IMR-90 (cell line): ENCODE measurements at regions not wholly inside any gene's neighbourhood (a gene's known extent, or its start where the extent isn't known, plus 50 kb on each side); places are given as distances from the start of the nearest gene placed in this dataset.

Source experiments
- ATAC-seq: fragments of 200-7000 bp; cut with Tn5 transposase; 2 replicates; pipeline ENCODE4 v1.9.1; 2020; ENCODE audit warnings: low read depth, mild to moderate bottlenecking, moderate library complexity
- BruUV-seq: library from RNA; stranded (reverse); fragments of 400-500 nt; replicated peaks from 2 replicates; lab custom pipeline; 2021; lab: Mats Ljungman, UMichigan
- CTCF ChIA-PET: fragments of 300-600 bp; formaldehyde crosslinking; extraction: SDS; loops from one replicate; lab custom pipeline; 2021; ENCODE audit warnings: antibody characterized with exemption; lab: Yijun Ruan, JAX
- POLR2A ChIA-PET: fragments of 300-600 bp; sonication (Branson Sonifier 250); formaldehyde crosslinking; loops from one replicate; lab custom pipeline; 2022; ENCODE audit warnings: antibody characterized with exemption; ENCODE audit not compliant: unreplicated experiment; lab: Charles Lee
- DNase-seq: peaks from one replicate; pipeline ENCODE4 v3.0.0; 2013
- H2AFZ ChIP-seq: replicated peaks from 2 replicates; pipeline ENCODE3; 2013; ENCODE audit warnings: low read length, mild to moderate bottlenecking; ENCODE audit not compliant: poor library complexity
- H2AK5ac ChIP-seq: 2 replicates; pipeline ENCODE4 v1.6.1; 2013; ENCODE audit warnings: low read depth, low read length, inconsistent platforms
- H2AK9ac ChIP-seq: replicated peaks from 2 replicates; pipeline ENCODE3; 2013; ENCODE audit warnings: mild to moderate bottlenecking, low read depth, low read length, moderate library complexity; ENCODE audit not compliant: poor library complexity
- H2BK120ac ChIP-seq: 2 replicates; pipeline ENCODE4 v1.6.1; 2013; ENCODE audit warnings: low read depth, low read length, inconsistent platforms
- H2BK15ac ChIP-seq: 3 replicates; pipeline ENCODE4 v1.6.1; 2013; ENCODE audit warnings: low read depth, low read length, inconsistent platforms
- H2BK20ac ChIP-seq: 2 replicates; pipeline ENCODE4 v1.6.1; 2013; ENCODE audit warnings: low read depth, mild to moderate bottlenecking, inconsistent platforms, low read length, moderate library complexity
- H2BK5ac ChIP-seq: 2 replicates; pipeline ENCODE4 v1.6.1; 2013; ENCODE audit warnings: mild to moderate bottlenecking, low read depth, low read length, inconsistent platforms; ENCODE audit not compliant: poor library complexity, severe bottlenecking
- H3K14ac ChIP-seq: replicated peaks from 2 replicates; pipeline ENCODE4 v1.6.1; 2013; ENCODE audit warnings: low read depth, low read length, inconsistent platforms
- H3K18ac ChIP-seq: 2 replicates; pipeline ENCODE4 v1.6.1; 2013; ENCODE audit warnings: low read depth, low read length, control low read depth
- H3K23ac ChIP-seq: 2 replicates; pipeline ENCODE4 v1.6.1; 2013; ENCODE audit warnings: low read depth, low read length, inconsistent platforms
- H3K27ac ChIP-seq: 2 replicates; pipeline ENCODE4 v1.5.1; 2013; ENCODE audit warnings: mild to moderate bottlenecking, control low read depth, low read length; ENCODE audit not compliant: insufficient read depth
- H3K27me3 ChIP-seq: 2 replicates; pipeline ENCODE4 v1.6.1; 2013; ENCODE audit warnings: low read length; ENCODE audit not compliant: control insufficient read depth, insufficient read depth
- H3K36me3 ChIP-seq: 2 replicates; pipeline ENCODE4 v1.6.1; 2013; ENCODE audit warnings: low read length, mixed read lengths; ENCODE audit not compliant: control insufficient read depth, insufficient read depth
- H3K4ac ChIP-seq: 2 replicates; pipeline ENCODE4 v1.6.1; 2013; ENCODE audit warnings: low read depth, low read length, inconsistent platforms
- H3K4me1 ChIP-seq: 2 replicates; pipeline ENCODE4 v1.6.1; 2013; ENCODE audit warnings: low read length, mixed read lengths; ENCODE audit not compliant: control insufficient read depth, insufficient read depth
- H3K4me2 ChIP-seq: 2 replicates; pipeline ENCODE4 v1.6.1; 2013; ENCODE audit warnings: low read depth, mild to moderate bottlenecking, control low read depth, low read length, moderate library complexity
- H3K4me3 ChIP-seq: 2 replicates; pipeline ENCODE4 v1.5.1; 2013; ENCODE audit warnings: low read depth, mild to moderate bottlenecking, control low read depth, low read length, moderate library complexity; ENCODE audit not compliant: insufficient read depth
- H3K56ac ChIP-seq: 2 replicates; pipeline ENCODE4 v1.6.1; 2013; ENCODE audit warnings: low read length, inconsistent platforms; ENCODE audit not compliant: insufficient read depth; ENCODE audit errors: extremely low read depth
- H3K79me1 ChIP-seq, 2 experiments: 2 replicates each; pipeline ENCODE4 v1.6.1; 2013; ENCODE audit warnings: low read length in 2 of 2, inconsistent platforms in 1 of 2, low read depth in 1 of 2
- H3K9ac ChIP-seq: 2 replicates; pipeline ENCODE4 v1.6.1; 2013; ENCODE audit warnings: low read depth, low read length, control low read depth
- H3K9me1 ChIP-seq: 2 replicates; pipeline ENCODE4 v1.6.1; 2013; ENCODE audit warnings: low read length, inconsistent platforms; ENCODE audit not compliant: insufficient read depth
- H3K9me3 ChIP-seq: 2 replicates; pipeline ENCODE4 v1.6.1; 2013; ENCODE audit warnings: low read length; ENCODE audit not compliant: control insufficient read depth, insufficient read depth
- H4K20me1 ChIP-seq: 2 replicates; pipeline ENCODE4 v1.6.1; 2013; ENCODE audit warnings: low read length, inconsistent platforms; ENCODE audit not compliant: insufficient read depth
- H4K5ac ChIP-seq: 2 replicates; pipeline ENCODE4 v1.6.1; 2013; ENCODE audit warnings: mild to moderate bottlenecking, low read depth, low read length, control low read depth
- H4K8ac ChIP-seq, 2 experiments: 2 replicates each; pipeline ENCODE4 v1.6.1; 2013; ENCODE audit warnings: low read depth in 2 of 2, low read length in 2 of 2, control low read depth in 1 of 2, inconsistent platforms in 1 of 2
- H4K91ac ChIP-seq: 2 replicates; pipeline ENCODE4 v1.6.1; 2013; ENCODE audit warnings: low read depth, low read length, inconsistent platforms; ENCODE audit not compliant: insufficient read depth
- CHD1 ChIP-seq: IDR thresholded peaks from 2 replicates; pipeline ENCODE4 v1.6.1; 2012; ENCODE audit warnings: low read depth, low read length, improper control_type of control experiment
- CTCF ChIP-seq: conservative IDR thresholded peaks from 2 replicates; pipeline ENCODE4 v1.5.1; 2012; ENCODE audit warnings: mild to moderate bottlenecking, low read depth, low read length, improper control_type of control experiment
- MAFK ChIP-seq: IDR thresholded peaks from 2 replicates; pipeline ENCODE4 v1.6.1; 2012; ENCODE audit warnings: low read depth, low read length, improper control_type of control experiment
- MXI1 ChIP-seq: IDR thresholded peaks from 2 replicates; pipeline ENCODE4 v1.6.1; 2012; ENCODE audit warnings: low read depth, mild to moderate bottlenecking, low read length, moderate library complexity, borderline replicate concordance
- RFX5 ChIP-seq: IDR thresholded peaks from 2 replicates; pipeline ENCODE4 v1.8.0; 2012; ENCODE audit warnings: low read depth, mild to moderate bottlenecking, low read length, moderate library complexity
- WGBS, 2 experiments: methylation state at CpG; one replicate each; pipeline versions ENCODE4 v1.1.5 to v1.1.7; 2013; ENCODE audit warnings: missing lambda C conversion rate in 2 of 2; ENCODE audit not compliant: insufficient read length in 1 of 2; ENCODE audit errors: extremely low coverage in 2 of 2; 5-methylcytosine and 5-hydroxymethylcytosine counted together
- dilution Hi-C: fragments of 300-500 bp; cut with HindIII; formaldehyde crosslinking; loops from one replicate; pipeline ENCODE4 v1.14.3; 2018; ENCODE audit warnings: low sequenced_read_pairs; ENCODE audit not compliant: unreplicated experiment
- in situ Hi-C: fragments of 300-500 bp; cut with MboI; formaldehyde crosslinking; loops from 3 replicates; pipeline ENCODE4 v1.14.3; 2019; ENCODE audit warnings: low sequenced_read_pairs, inconsistent platforms, mixed read lengths
- intact Hi-C: fragments of 100-400 bp; cut with micrococcal nuclease; formaldehyde crosslinking; loops from 2 replicates; pipeline ENCODE4 v1.10.0; 2022

GRCh38 chr4:124464836-124465235, 247.7 kb downstream of the ANKRD50 start:
- Histone ChIP-seq H3K27me3 (no peaks in the 10 kb centered on the region), H2AK9ac (no peak overlapping the region), H3K56ac (no peak overlapping the region), H3K27ac (no peak overlapping the region), H3K36me3 (no peaks in the 10 kb centered on the region), H4K5ac (no peak overlapping the region), H4K20me1 (no peaks in the 10 kb centered on the region), H2BK5ac (no peak overlapping the region), H2AK5ac (no peak overlapping the region), H3K4me3 (no peak overlapping the region), H2BK15ac (no peak overlapping the region), H3K9me1 (no peaks in the 10 kb centered on the region), H3K14ac (no peak overlapping the region), H2BK20ac (no peak overlapping the region), H4K8ac (no peak overlapping the region), H3K9ac (no peak overlapping the region), H3K4me1 (no peaks in the 10 kb centered on the region), H3K4me2 (no peak overlapping the region), H2BK120ac (no peak overlapping the region), H2AFZ (no peak overlapping the region), H3K18ac (no peak overlapping the region), H3K9me3 (peaks cover 9% of the 10 kb centered on the region), H4K91ac (no peak overlapping the region), H3K79me1 (no peaks in the 10 kb centered on the region), H3K23ac (no peak overlapping the region), H3K4ac (no peak overlapping the region)
- ATAC-seq, result no peak
- ChIA-PET CTCF (no interaction called here), POLR2A (no interaction called here)
- WGBS, 2 experiments, result no CpG with 5 or more reads among the region's 1 CpG
- in situ Hi-C loops (no loop called here), intact Hi-C loops (no loop called here), dilution Hi-C loops (no loop called here)
- no peak for TF ChIP-seq RFX5
- TF ChIP-seq MXI1, result no peak
- TF ChIP-seq CTCF, result no peak
- TF ChIP-seq CHD1, result no peak
- TF ChIP-seq MAFK, result no peak
- DNase-seq, result no peak
- BruUV-seq, result no TSS peak
